Neural progenitor cell (in vitro differentiated cells): ENCODE measurements at regions not wholly inside any gene's neighbourhood (a gene's known extent, or its start where the extent isn't known, plus 50 kb on each side); places are given as distances from the start of the nearest gene placed in this dataset.
A peak's percentile ranks its signal among the peaks of the same experiment; 100 is the strongest.

Experiments
- DNase-seq: peaks from one replicate; pipeline ENCODE4 v3.0.0-alpha.2; 2016; ENCODE audit warnings: low spot score
- H2AFZ ChIP-seq: fragments of 200-600 bp; sonication (generic); replicated peaks from 2 replicates; pipeline ENCODE4 v1.6.1; 2016; ENCODE audit warnings: antibody characterized with exemption
- H3F3A ChIP-seq: fragments of 200-600 bp; sonication (generic); 2 replicates; pipeline ENCODE4 v1.6.1; 2016; ENCODE audit warnings: antibody characterized with exemption, low read depth
- H3K27ac ChIP-seq: fragments of 200-600 bp; sonication (generic); 2 replicates; pipeline ENCODE4 v1.5.1; 2016; ENCODE audit warnings: mild to moderate bottlenecking
- H3K27me3 ChIP-seq: fragments of 200-600 bp; sonication (generic); 2 replicates; pipeline ENCODE4 v1.6.1; 2016; ENCODE audit warnings: mild to moderate bottlenecking, moderate library complexity
- H3K36me3 ChIP-seq: fragments of 200-600 bp; sonication (generic); 2 replicates; pipeline ENCODE4 v1.5.1; 2016
- H3K4me1 ChIP-seq: fragments of 200-600 bp; sonication (generic); 2 replicates; pipeline ENCODE4 v1.6.1; 2016; ENCODE audit warnings: mixed run types
- H3K4me2 ChIP-seq: fragments of 200-600 bp; sonication (generic); 2 replicates; pipeline ENCODE4 v1.6.1; 2016
- H3K4me3 ChIP-seq: fragments of 200-600 bp; sonication (generic); 2 replicates; pipeline ENCODE4 v1.5.1; 2016
- H3K79me2 ChIP-seq: fragments of 200-600 bp; sonication (generic); 2 replicates; pipeline ENCODE4 v1.6.1; 2016; ENCODE audit warnings: low read depth
- H3K9ac ChIP-seq: fragments of 200-600 bp; sonication (generic); 2 replicates; pipeline ENCODE4 v1.6.1; 2016
- H3K9me3 ChIP-seq: fragments of 200-600 bp; sonication (generic); 2 replicates; pipeline ENCODE4 v1.5.1; 2016; ENCODE audit warnings: low read depth
- H4K20me1 ChIP-seq: fragments of 200-600 bp; sonication (generic); 2 replicates; pipeline ENCODE4 v1.6.1; 2016; ENCODE audit warnings: low read depth
- H3K27ac Mint-ChIP-seq: 3 replicates; pipeline ENCODE4 v1.8.0; 2021; ENCODE audit warnings: mixed read lengths
- H3K27me3 Mint-ChIP-seq: 2 replicates; pipeline ENCODE4 v1.8.0; 2022; ENCODE audit warnings: low read depth, mild to moderate bottlenecking, inconsistent platforms, moderate library complexity, mixed read lengths; ENCODE audit not compliant: insufficient read depth
- H3K36me3 Mint-ChIP-seq: 3 replicates; pipeline ENCODE4 v1.8.0; 2021; ENCODE audit warnings: mixed read lengths
- H3K4me1 Mint-ChIP-seq: 3 replicates; pipeline ENCODE4 v1.8.0; 2021; ENCODE audit warnings: mixed read lengths
- H3K4me3 Mint-ChIP-seq: 3 replicates; pipeline ENCODE4 v1.8.0; 2021; ENCODE audit warnings: mild to moderate bottlenecking, moderate library complexity, mixed read lengths
- H3K9me3 Mint-ChIP-seq: 3 replicates; pipeline ENCODE4 v1.8.0; 2020; ENCODE audit warnings: mixed read lengths
- CTCF ChIP-seq: fragments of 200-600 bp; sonication (generic); IDR thresholded peaks from 2 replicates; pipeline ENCODE4 v1.5.1; 2017; ENCODE audit warnings: antibody characterized with exemption, mild to moderate bottlenecking
- EZH2 ChIP-seq: fragments of 200-600 bp; sonication (generic); IDR thresholded peaks from 2 replicates; pipeline ENCODE4 v1.6.1; 2017; ENCODE audit warnings: antibody characterized with exemption, mild to moderate bottlenecking, moderate library complexity
- EZH2phosphoT487 ChIP-seq: fragments of 200-600 bp; sonication (generic); IDR thresholded peaks from 2 replicates; pipeline ENCODE4 v1.6.1; 2017; ENCODE audit warnings: antibody characterized with exemption

GRCh38 chr4:26261405-26261804 is 59.4 kb upstream of the RBPJ start:
- Histone ChIP-seq H3K9ac (no peak overlapping the region), H4K20me1 (no peaks in the 10 kb centered on the region), H3K4me2 (no peak overlapping the region), H3K4me3 (no peak overlapping the region), H3K27ac (no peak overlapping the region), H3K4me1 (no peaks in the 10 kb centered on the region), H3K27me3 (no peaks in the 10 kb centered on the region), H3K9me3 (no peaks in the 10 kb centered on the region), H3K36me3 (no peaks in the 10 kb centered on the region), H3K79me2 (no peaks in the 10 kb centered on the region), H3F3A (no peaks in the 10 kb centered on the region), H2AFZ (no peak overlapping the region)
- no peak overlapping the region for H3K27ac Mint-ChIP-seq
- no peaks in the 10 kb centered on the region for H3K27me3 Mint-ChIP-seq
- H3K4me1 Mint-ChIP-seq = no peaks in the 10 kb centered on the region
- no peak overlapping the region for H3K4me3 Mint-ChIP-seq
- H3K9me3 Mint-ChIP-seq = peaks cover 2% of the 10 kb centered on the region
- TF ChIP-seq EZH2 (no peak), EZH2phosphoT487 (no peak), CTCF (no peak)
- no peak for DNase-seq
- no peaks in the 10 kb centered on the region for H3K36me3 Mint-ChIP-seq

- Mint-ChIP-seq H3K27me3 (no peaks in the 10 kb centered on the region), H3K4me1 (no peaks in the 10 kb centered on the region), H3K27ac (no peak overlapping the region), H3K9me3 (peaks cover 2% of the 10 kb centered on the region), H3K36me3 (no peaks in the 10 kb centered on the region), H3K4me3 (no peak overlapping the region)
- no peak for DNase-seq
- no peak overlapping the region for H3K9ac ChIP-seq
- peaks cover 2% of the 10 kb centered on the region for H3K4me1 ChIP-seq
- H3K4me2 ChIP-seq = no peak overlapping the region
- H3K79me2 ChIP-seq = no peaks in the 10 kb centered on the region
- TF ChIP-seq EZH2phosphoT487 (no peak), EZH2 (no peak), CTCF (no peak)
- H3K4me3 ChIP-seq = no peak overlapping the region
- H2AFZ ChIP-seq = peak overlapping the region; percentile 89
- H3K27me3 ChIP-seq = no peaks in the 10 kb centered on the region
- no peak overlapping the region for H3K27ac ChIP-seq
- H4K20me1 ChIP-seq = no peaks in the 10 kb centered on the region
- no peaks in the 10 kb centered on the region for H3K36me3 ChIP-seq
- no peaks in the 10 kb centered on the region for H3F3A ChIP-seq
- H3K9me3 ChIP-seq = no peaks in the 10 kb centered on the region
Measured at GRCh38 chr4:26263165-26263564, 57.6 kb upstream of the RBPJ start.

GRCh38 chr4:26264109-26264508 is 56.7 kb upstream of the RBPJ start:
- TF ChIP-seq EZH2phosphoT487 (no peak), CTCF (no peak), EZH2 (no peak)
- Histone ChIP-seq H3K36me3 (no peaks in the 10 kb centered on the region), H3K27ac (no peak overlapping the region), H3K4me2 (no peak overlapping the region), H3K4me1 (peaks cover 6% of the 10 kb centered on the region), H3K79me2 (no peaks in the 10 kb centered on the region), H4K20me1 (no peaks in the 10 kb centered on the region), H3F3A (no peaks in the 10 kb centered on the region), H3K9me3 (no peaks in the 10 kb centered on the region), H3K27me3 (no peaks in the 10 kb centered on the region), H3K9ac (no peak overlapping the region), H3K4me3 (no peak overlapping the region), H2AFZ (no peak overlapping the region)
- Mint-ChIP-seq H3K4me3 (no peak overlapping the region), H3K27me3 (no peaks in the 10 kb centered on the region), H3K27ac (no peak overlapping the region), H3K4me1 (peaks cover 5% of the 10 kb centered on the region), H3K36me3 (no peaks in the 10 kb centered on the region), H3K9me3 (no peaks in the 10 kb centered on the region)
- DNase-seq = no peak

GRCh38 chr4:26267087-26267486 is 53.7 kb upstream of the RBPJ start:
- Mint-ChIP-seq H3K9me3 (no peaks in the 10 kb centered on the region), H3K4me3 (no peak overlapping the region), H3K4me1 (peaks cover 5% of the 10 kb centered on the region), H3K27ac (no peak overlapping the region), H3K36me3 (no peaks in the 10 kb centered on the region), H3K27me3 (peaks cover 2% of the 10 kb centered on the region)
- TF ChIP-seq EZH2phosphoT487 (no peak), EZH2 (no peak), CTCF (no peak)
- no peak overlapping the region for H3K9ac ChIP-seq
- H3K27me3 ChIP-seq = no peaks in the 10 kb centered on the region
- no peaks in the 10 kb centered on the region for H3K9me3 ChIP-seq
- H3K27ac ChIP-seq = no peak overlapping the region
- H3K36me3 ChIP-seq = no peaks in the 10 kb centered on the region
- no peaks in the 10 kb centered on the region for H3K79me2 ChIP-seq
- H2AFZ ChIP-seq = no peak overlapping the region
- H3F3A ChIP-seq = no peaks in the 10 kb centered on the region
- no peaks in the 10 kb centered on the region for H4K20me1 ChIP-seq
- no peak overlapping the region for H3K4me2 ChIP-seq
- no peak overlapping the region for H3K4me3 ChIP-seq
- no peak for DNase-seq
- H3K4me1 ChIP-seq = peaks cover 6% of the 10 kb centered on the region
